Fibroblast of lung (primary cell): ENCODE measurements at regions not wholly inside any gene's neighbourhood (a gene's known extent, or its start where the extent isn't known, plus 50 kb on each side); places are given as distances from the start of the nearest gene placed in this dataset.

Experiments used
- DNase-seq, 2 donors: peaks; one replicate each; pipeline versions ENCODE4 v3.0.0 to v3.0.0-alpha.2; 2010; ENCODE audit warnings: low read depth in 2 of 2
- H2AFZ ChIP-seq: 2 replicates; pipeline ENCODE4 v1.5.1; 2012; ENCODE audit warnings: low read length, control low read depth, inconsistent platforms
- H3K27ac ChIP-seq: 2 replicates; pipeline ENCODE4 v1.5.1; 2011; ENCODE audit warnings: low read length, control low read depth; ENCODE audit not compliant: insufficient read depth
- H3K27me3 ChIP-seq: 2 replicates; pipeline ENCODE4 v1.5.1; 2011; ENCODE audit warnings: mild to moderate bottlenecking, low read length; ENCODE audit not compliant: control insufficient read depth, insufficient read depth
- H3K36me3 ChIP-seq: 2 replicates; pipeline ENCODE4 v1.5.1; 2011; ENCODE audit warnings: low read length; ENCODE audit not compliant: control insufficient read depth, insufficient read depth
- H3K4me1 ChIP-seq: 2 replicates; pipeline ENCODE4 v1.5.1; 2011; ENCODE audit warnings: low read length; ENCODE audit not compliant: control insufficient read depth, insufficient read depth; ENCODE audit errors: extremely low read depth
- H3K4me2 ChIP-seq: 2 replicates; pipeline ENCODE4 v1.5.1; 2011; ENCODE audit warnings: low read length, control low read depth; ENCODE audit not compliant: insufficient read depth; ENCODE audit errors: extremely low read depth
- H3K4me3 ChIP-seq, 4 experiments: fragments of 200-600 bp in 1 of 4; sonication (generic) in 1 of 4; replicated peaks in 1 of 4; 2 replicates each; pipeline ENCODE4 v1.5.1; 2011 to 2016; ENCODE audit warnings: low read length in 4 of 4, low read depth in 3 of 4, mild to moderate bottlenecking in 3 of 4, control low read depth in 2 of 4, inconsistent platforms in 1 of 4, mixed read lengths in 1 of 4; ENCODE audit not compliant: insufficient read depth in 1 of 4; ENCODE audit errors: control extremely low read depth in 1 of 4
- H3K79me2 ChIP-seq: 2 replicates; pipeline ENCODE4 v1.5.1; 2012; ENCODE audit warnings: mild to moderate bottlenecking, low read length, inconsistent platforms; ENCODE audit not compliant: control insufficient read depth, insufficient read depth
- H3K9ac ChIP-seq: 2 replicates; pipeline ENCODE4 v1.5.1; 2011; ENCODE audit warnings: mild to moderate bottlenecking, low read length, control low read depth; ENCODE audit not compliant: insufficient read depth
- H3K9me3 ChIP-seq: 2 replicates; pipeline ENCODE4 v1.5.1; 2012; ENCODE audit warnings: low read depth, low read length; ENCODE audit not compliant: control insufficient read depth, insufficient read depth
- H4K20me1 ChIP-seq: 2 replicates; pipeline ENCODE4 v1.5.1; 2011; ENCODE audit warnings: low read length; ENCODE audit not compliant: control insufficient read depth, insufficient read depth; ENCODE audit errors: extremely low read depth
- CTCF ChIP-seq, 2 donors: IDR thresholded peaks in 1 of 2; conservative IDR thresholded peaks in 1 of 2; 1 replicate in 1 of 2; 2 replicates in 1 of 2; pipeline ENCODE4 v1.5.1; 2011 to 2012; ENCODE audit warnings: low read length in 2 of 2, control low read depth in 1 of 2, inconsistent platforms in 1 of 2, low read depth in 1 of 2, mild to moderate bottlenecking in 1 of 2
- EZH2 ChIP-seq: IDR thresholded peaks from 2 replicates; pipeline ENCODE4 v1.5.1; 2012; ENCODE audit warnings: low read length, control low read depth, mild to moderate bottlenecking; ENCODE audit errors: missing control alignments

GRCh38 chr5:142465476-142465875 lies 140.7 kb upstream of the SPRY4 start:
- no peak overlapping the region for H3K27ac ChIP-seq
- no peak overlapping the region for H3K9ac ChIP-seq
- no peaks in the 10 kb centered on the region for H4K20me1 ChIP-seq
- no peaks in the 10 kb centered on the region for H3K9me3 ChIP-seq
- DNase-seq = no peak
- H3K4me2 ChIP-seq = no peak overlapping the region
- H3K4me3 ChIP-seq = no peak overlapping the region
- H3K36me3 ChIP-seq = no peaks in the 10 kb centered on the region
- H3K79me2 ChIP-seq = no peaks in the 10 kb centered on the region
- no peak for TF ChIP-seq CTCF (conservative IDR thresholded peaks at IDR 0.05 in 1 of 2, IDR thresholded peaks at IDR 0.05 in 1 of 2; ENCODE audit: low read depth in 1 of 2, low read length in 2 of 2)
- no peak for TF ChIP-seq EZH2
- peaks cover 12% of the 10 kb centered on the region for H3K4me1 ChIP-seq
- H2AFZ ChIP-seq = no peak overlapping the region
- H3K27me3 ChIP-seq = no peaks in the 10 kb centered on the region

GRCh38 chr5:142463904-142464303 lies 139.1 kb upstream of the SPRY4 start:
- H3K4me2 ChIP-seq = no peak overlapping the region
- peaks cover 12% of the 10 kb centered on the region for H3K4me1 ChIP-seq
- no peaks in the 10 kb centered on the region for H3K27me3 ChIP-seq
- TF ChIP-seq CTCF (conservative IDR thresholded peaks at IDR 0.05 in 1 of 2, IDR thresholded peaks at IDR 0.05 in 1 of 2; ENCODE audit: low read depth in 1 of 2, low read length in 2 of 2) (no peak), EZH2 (no peak)
- H2AFZ ChIP-seq = no peak overlapping the region
- no peak for DNase-seq
- H3K36me3 ChIP-seq = no peaks in the 10 kb centered on the region
- H3K9me3 ChIP-seq = no peaks in the 10 kb centered on the region
- no peak overlapping the region for H3K9ac ChIP-seq
- no peaks in the 10 kb centered on the region for H3K79me2 ChIP-seq
- no peak overlapping the region for H3K4me3 ChIP-seq
- H3K27ac ChIP-seq = no peak overlapping the region
- H4K20me1 ChIP-seq = no peaks in the 10 kb centered on the region

- Histone ChIP-seq H3K4me3 (no peak overlapping the region), H3K27ac (no peak overlapping the region), H4K20me1 (no peaks in the 10 kb centered on the region), H3K9me3 (no peaks in the 10 kb centered on the region), H3K36me3 (no peaks in the 10 kb centered on the region), H2AFZ (no peak overlapping the region), H3K4me1 (peaks cover 3% of the 10 kb centered on the region), H3K79me2 (no peaks in the 10 kb centered on the region), H3K9ac (no peak overlapping the region), H3K27me3 (no peaks in the 10 kb centered on the region), H3K4me2 (no peak overlapping the region)
- no peak for TF ChIP-seq CTCF (conservative IDR thresholded peaks at IDR 0.05 in 1 of 2, IDR thresholded peaks at IDR 0.05 in 1 of 2; ENCODE audit: low read depth in 1 of 2, low read length in 2 of 2)
- no peak for TF ChIP-seq EZH2
- no peak for DNase-seq
Measured at GRCh38 chr5:142461028-142461590, 136.3 kb upstream of the SPRY4 start.
